ENCODE measurements at regions not wholly inside any gene's neighbourhood (a gene's known extent, or its start where the extent isn't known, plus 50 kb on each side); places are given as distances from the start of the nearest gene placed in this dataset.

DNA sequence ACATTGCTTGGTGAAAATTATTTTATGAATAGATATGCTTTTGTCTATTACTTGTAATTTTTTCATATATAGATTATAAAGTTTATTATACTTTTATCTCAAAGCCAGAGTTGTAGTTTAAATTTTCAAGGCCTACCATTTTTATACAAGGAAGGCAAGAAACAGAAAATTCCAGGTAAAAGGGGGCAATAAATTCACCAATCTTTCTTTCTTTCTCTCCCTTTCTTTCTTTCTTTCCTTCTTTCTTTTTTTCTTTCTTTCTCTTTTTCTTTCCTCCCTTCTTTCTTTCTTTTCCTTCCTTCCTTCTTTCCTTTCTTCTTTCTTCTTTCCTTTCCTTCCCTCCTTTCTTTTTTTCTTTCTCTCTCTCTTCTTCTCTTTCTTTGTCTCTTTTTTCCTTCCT, 529.4 kb downstream of the PCDH17 start:
- intact Hi-C loops (cut with micrococcal nuclease), result no loop called here
- H3K27me3 Mint-ChIP-seq (ENCODE audit: low read depth in 2 of 2), result no peaks in the 10 kb centered on the region
- no peak overlapping the region for H3K4me3 Mint-ChIP-seq
- H3K27ac Mint-ChIP-seq, result no peak overlapping the region
- H3K36me3 Mint-ChIP-seq, result no peaks in the 10 kb centered on the region
- TF ChIP-seq, protein P1, sequence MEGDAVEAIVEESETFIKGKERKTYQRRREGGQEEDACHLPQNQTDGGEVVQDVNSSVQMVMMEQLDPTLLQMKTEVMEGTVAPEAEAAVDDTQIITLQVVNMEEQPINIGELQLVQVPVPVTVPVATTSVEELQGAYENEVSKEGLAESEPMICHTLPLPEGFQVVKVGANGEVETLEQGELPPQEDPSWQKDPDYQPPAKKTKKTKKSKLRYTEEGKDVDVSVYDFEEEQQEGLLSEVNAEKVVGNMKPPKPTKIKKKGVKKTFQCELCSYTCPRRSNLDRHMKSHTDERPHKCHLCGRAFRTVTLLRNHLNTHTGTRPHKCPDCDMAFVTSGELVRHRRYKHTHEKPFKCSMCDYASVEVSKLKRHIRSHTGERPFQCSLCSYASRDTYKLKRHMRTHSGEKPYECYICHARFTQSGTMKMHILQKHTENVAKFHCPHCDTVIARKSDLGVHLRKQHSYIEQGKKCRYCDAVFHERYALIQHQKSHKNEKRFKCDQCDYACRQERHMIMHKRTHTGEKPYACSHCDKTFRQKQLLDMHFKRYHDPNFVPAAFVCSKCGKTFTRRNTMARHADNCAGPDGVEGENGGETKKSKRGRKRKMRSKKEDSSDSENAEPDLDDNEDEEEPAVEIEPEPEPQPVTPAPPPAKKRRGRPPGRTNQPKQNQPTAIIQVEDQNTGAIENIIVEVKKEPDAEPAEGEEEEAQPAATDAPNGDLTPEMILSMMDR (IDR thresholded peaks at IDR 0.05), result no peak
- no peaks in the 10 kb centered on the region for H3K9me3 ChIP-seq (ENCODE audit: control insufficient read depth, insufficient read depth, low read length)
- peaks cover 9 to 19% of the 10 kb centered on the region in 2 donors for H3K9me3 Mint-ChIP-seq
- H3K36me3 ChIP-seq (ENCODE audit: control insufficient read depth, insufficient read depth, low read length), result no peaks in the 10 kb centered on the region
- H3K27me3 ChIP-seq (ENCODE audit: control insufficient read depth, insufficient read depth, low read length), result no peaks in the 10 kb centered on the region
- DNase-seq (no peak), ATAC-seq (no peak)
- no peak overlapping the region for H3K4me3 ChIP-seq (ENCODE audit: low read length)
- H3K27ac ChIP-seq (ENCODE audit: low read length), result no peak overlapping the region
- H3K4me1 ChIP-seq (ENCODE audit: control insufficient read depth, insufficient read depth, low read length), result no peaks in the 10 kb centered on the region
- H3K4me1 Mint-ChIP-seq, result no peaks in the 10 kb centered on the region

DNA sequence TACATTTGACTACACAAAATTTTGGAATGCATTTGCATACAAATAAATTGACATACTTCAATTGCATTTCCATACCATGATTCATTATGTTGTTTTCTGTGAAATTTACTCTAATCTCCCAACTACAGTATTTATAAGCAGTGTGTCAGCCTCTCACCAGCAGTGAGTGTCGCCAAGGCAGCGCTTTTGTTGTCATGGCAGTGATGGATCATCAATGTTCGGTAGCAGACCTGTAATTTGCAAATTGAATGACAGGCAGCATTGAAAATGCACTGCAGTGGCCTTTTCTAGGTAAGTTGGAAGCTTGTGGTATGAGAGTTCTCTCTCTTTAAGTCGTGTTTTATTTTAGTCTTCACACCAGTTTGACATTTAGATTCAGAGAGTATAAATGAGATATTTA, 534.1 kb downstream of the PCDH17 start:
- DNase-seq, result no peak
- WGBS (ENCODE audit: insufficient coverage), result 93% methylated on average over 3 of the region's 4 CpGs
- intact Hi-C loops (cut with micrococcal nuclease), result no loop called here
- no peak overlapping the region for H3K4me3 ChIP-seq (ENCODE audit: low read length)
- Mint-ChIP-seq H3K27ac (no peak overlapping the region), H3K9me3 (peaks cover 8 to 17% of the 10 kb centered on the region in 2 donors), H3K4me3 (no peak overlapping the region), H3K36me3 (no peaks in the 10 kb centered on the region), H3K27me3 (ENCODE audit: low read depth in 2 of 2) (no peaks in the 10 kb centered on the region), H3K4me1 (no peaks in the 10 kb centered on the region)
- ATAC-seq, result no peak
- H3K27ac ChIP-seq (ENCODE audit: low read length), result no peak overlapping the region
- no peaks in the 10 kb centered on the region for H3K36me3 ChIP-seq (ENCODE audit: control insufficient read depth, insufficient read depth, low read length)
- no peaks in the 10 kb centered on the region for H3K4me1 ChIP-seq (ENCODE audit: control insufficient read depth, insufficient read depth, low read length)
- H3K9me3 ChIP-seq (ENCODE audit: control insufficient read depth, insufficient read depth, low read length), result no peaks in the 10 kb centered on the region
- TF ChIP-seq, protein P1 (IDR thresholded peaks at IDR 0.05), result no peak
- no peaks in the 10 kb centered on the region for H3K27me3 ChIP-seq (ENCODE audit: control insufficient read depth, insufficient read depth, low read length)

DNA sequence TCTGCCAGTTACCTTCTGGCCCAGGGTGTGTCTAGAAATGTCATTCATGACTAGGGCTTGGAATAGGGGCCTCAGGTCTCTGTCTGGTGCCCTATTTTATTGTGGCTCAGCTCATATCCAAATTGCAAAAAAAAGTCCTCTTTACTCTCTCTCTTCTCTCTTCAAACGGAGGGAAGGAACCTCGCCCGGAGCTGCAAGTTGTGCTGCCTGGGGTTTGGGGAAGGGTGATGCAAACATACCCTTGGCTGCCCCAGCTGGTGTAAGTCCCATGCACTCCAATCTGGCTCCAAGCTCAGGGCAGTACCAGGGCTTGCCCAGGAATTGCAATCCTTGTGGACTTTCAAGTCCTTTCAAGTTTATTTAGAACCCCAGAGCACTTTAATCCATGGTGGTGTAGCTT, 549.6 kb downstream of the PCDH17 start:
- no peak for ATAC-seq
- Histone ChIP-seq H3K9me3 (ENCODE audit: control insufficient read depth, insufficient read depth, low read length) (peaks cover 16% of the 10 kb centered on the region), H3K27me3 (ENCODE audit: control insufficient read depth, insufficient read depth, low read length) (no peaks in the 10 kb centered on the region), H3K36me3 (ENCODE audit: control insufficient read depth, insufficient read depth, low read length) (no peaks in the 10 kb centered on the region), H3K4me3 (ENCODE audit: low read length) (no peak overlapping the region), H3K27ac (ENCODE audit: low read length) (no peak overlapping the region), H3K4me1 (ENCODE audit: control insufficient read depth, insufficient read depth, low read length) (no peaks in the 10 kb centered on the region)
- Mint-ChIP-seq H3K4me1 (no peaks in the 10 kb centered on the region), H3K27ac (no peak overlapping the region), H3K9me3 (peaks cover 16 to 26% of the 10 kb centered on the region in 2 donors), H3K4me3 (no peak overlapping the region), H3K27me3 (ENCODE audit: low read depth in 2 of 2) (no peaks in the 10 kb centered on the region), H3K36me3 (peaks cover 23% of the 10 kb centered on the region)
- no peak for DNase-seq
- TF ChIP-seq, protein P1 (IDR thresholded peaks at IDR 0.05), result no peak
- intact Hi-C loops (cut with micrococcal nuclease), result no loop called here
- 89% methylated on average over 3 of the region's 3 CpGs for WGBS (ENCODE audit: insufficient coverage)

DNA sequence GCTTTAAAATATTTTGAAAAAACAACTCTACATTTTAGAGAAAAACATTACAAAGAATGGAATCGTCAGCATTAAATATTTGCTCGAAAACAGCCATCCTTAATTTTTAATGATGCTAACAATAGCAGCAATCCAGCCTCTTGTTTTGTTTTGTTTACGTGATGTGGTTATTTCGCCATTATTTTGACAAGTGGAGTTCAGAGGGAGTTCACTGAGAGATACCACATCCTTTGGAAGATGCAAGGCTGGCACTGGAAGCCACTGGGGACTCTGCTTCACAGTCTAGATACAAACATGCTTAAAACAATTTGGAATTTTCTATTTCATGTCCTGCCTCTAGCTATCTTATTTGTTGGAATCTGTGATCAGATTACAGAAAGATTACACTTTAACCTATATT, 556.3 kb downstream of the PCDH17 start:
- no peak for ATAC-seq
- Mint-ChIP-seq H3K4me3 (no peak overlapping the region), H3K9me3 (peaks cover 14 to 20% of the 10 kb centered on the region in 2 donors), H3K36me3 (no peaks in the 10 kb centered on the region), H3K27me3 (ENCODE audit: low read depth in 2 of 2) (no peaks in the 10 kb centered on the region), H3K27ac (no peak overlapping the region), H3K4me1 (no peaks in the 10 kb centered on the region)
- no peaks in the 10 kb centered on the region for H3K27me3 ChIP-seq (ENCODE audit: control insufficient read depth, insufficient read depth, low read length)
- TF ChIP-seq, protein P1 (IDR thresholded peaks at IDR 0.05), result no peak
- intact Hi-C loops (cut with micrococcal nuclease), result no loop called here
- H3K4me3 ChIP-seq (ENCODE audit: low read length), result no peak overlapping the region
- no peaks in the 10 kb centered on the region for H3K9me3 ChIP-seq (ENCODE audit: control insufficient read depth, insufficient read depth, low read length)
- DNase-seq, result no peak
- 72% methylated on average over 2 of the region's 4 CpGs for WGBS (ENCODE audit: insufficient coverage)
- no peaks in the 10 kb centered on the region for H3K36me3 ChIP-seq (ENCODE audit: control insufficient read depth, insufficient read depth, low read length)
- no peaks in the 10 kb centered on the region for H3K4me1 ChIP-seq (ENCODE audit: control insufficient read depth, insufficient read depth, low read length)
- no peak overlapping the region for H3K27ac ChIP-seq (ENCODE audit: low read length)
